A549 (cell line): ENCODE measurements at regions not wholly inside any gene's neighbourhood (a gene's known extent, or its start where the extent isn't known, plus 50 kb on each side); places are given as distances from the start of the nearest gene placed in this dataset.

Source experiments
- BHLHE40 ChIP-seq: IDR thresholded peaks from 2 replicates; pipeline ENCODE4 v1.6.1; 2012; ENCODE audit warnings: low read depth, low read length, inconsistent platforms
- CEBPB ChIP-seq, 2 experiments: fragments of >200 bp in 1 of 2; sonication (Bioruptor Twin) in 1 of 2; formaldehyde crosslinking in 1 of 2; IDR thresholded peaks; 2 replicates each; pipeline ENCODE4 v1.6.1; 2012 to 2016
- HOXA7 ChIP-seq: fragments of 250-450 bp; sonication (Bioruptor Pico); IDR thresholded peaks from 2 replicates; pipeline ENCODE4 v1.5.0; 2020; ENCODE audit warnings: mild to moderate bottlenecking, moderate library complexity
- KDM1A ChIP-seq: fragments of 200-600 bp; sonication (generic); IDR thresholded peaks from 2 replicates; pipeline ENCODE4 v1.6.1; 2016; ENCODE audit warnings: low read depth, mild to moderate bottlenecking
- MAFK ChIP-seq: fragments of 450-650 bp; IDR thresholded peaks from 2 replicates; pipeline ENCODE4 v1.6.1; 2014; ENCODE audit not compliant: partially characterized antibody
- NFE2L2 ChIP-seq: fragments of 150-350 bp; conservative IDR thresholded peaks from 2 replicates; pipeline ENCODE4 v1.6.1; 2014; ENCODE audit warnings: low read length
- NPAS2 ChIP-seq: fragments of 250-450 bp; sonication (Bioruptor Pico); IDR thresholded peaks from 2 replicates; pipeline ENCODE4 v1.8.0; 2022; ENCODE audit warnings: mild to moderate bottlenecking, moderate library complexity, borderline replicate concordance
- NR3C1 ChIP-seq: fragments of >200 bp; sonication (Bioruptor Twin); formaldehyde crosslinking; IDR thresholded peaks from 3 replicates; pipeline ENCODE4 v1.6.1; 2017
- POLR2A ChIP-seq: IDR thresholded peaks from 2 replicates; pipeline ENCODE4 v1.6.1; 2012; ENCODE audit warnings: mild to moderate bottlenecking, low read length
- POLR2AphosphoS2 ChIP-seq: conservative IDR thresholded peaks from 2 replicates; pipeline ENCODE4 v1.6.1; 2012; ENCODE audit warnings: low read length, improper control_type of control experiment, inconsistent platforms
- RFX5 ChIP-seq: fragments of 450-650 bp; IDR thresholded peaks from 2 replicates; pipeline ENCODE4 v1.7.1; 2014; ENCODE audit warnings: antibody characterized with exemption, mild to moderate bottlenecking, moderate library complexity
- SMC3 ChIP-seq: fragments of >200 bp; sonication (Bioruptor Twin); formaldehyde crosslinking; IDR thresholded peaks from 3 replicates; pipeline ENCODE4 v1.6.1; 2018; ENCODE audit warnings: inconsistent platforms
- TF ChIP-seq, protein P1 (sequence below): fragments of >200 bp; sonication (Bioruptor Twin); formaldehyde crosslinking; IDR thresholded peaks from 3 replicates; pipeline ENCODE4 v1.5.1; 2016
- TF ChIP-seq, protein P2 (sequence below): IDR thresholded peaks from 2 replicates; pipeline ENCODE4 v1.6.1; 2012

DNA sequence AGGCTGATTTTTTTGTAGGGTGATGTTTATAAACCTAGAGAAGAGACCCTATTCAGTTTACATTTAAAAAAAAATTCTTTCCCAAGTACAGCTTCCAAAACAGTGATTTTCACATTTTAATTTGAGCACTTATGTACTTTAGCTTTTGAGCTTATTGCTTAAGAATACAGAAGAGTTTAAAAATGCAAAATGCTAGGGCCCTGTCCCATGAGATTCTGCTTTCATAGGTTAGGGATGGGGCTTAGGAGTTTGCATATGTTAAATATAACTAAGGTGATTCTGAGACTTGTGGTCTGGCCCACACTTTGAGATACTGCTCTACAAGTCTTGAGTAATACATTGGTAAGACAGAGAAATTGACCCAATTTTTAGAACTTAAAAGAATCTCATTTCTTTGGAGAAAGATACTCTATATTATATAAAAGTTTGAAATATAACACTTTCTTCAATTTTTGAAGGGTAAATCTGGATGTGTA lies 137.3 kb upstream of the CWC22 start:
- TF ChIP-seq NFE2L2, result no peak
- TF ChIP-seq POLR2A, result no peak
- TF ChIP-seq, protein P1, sequence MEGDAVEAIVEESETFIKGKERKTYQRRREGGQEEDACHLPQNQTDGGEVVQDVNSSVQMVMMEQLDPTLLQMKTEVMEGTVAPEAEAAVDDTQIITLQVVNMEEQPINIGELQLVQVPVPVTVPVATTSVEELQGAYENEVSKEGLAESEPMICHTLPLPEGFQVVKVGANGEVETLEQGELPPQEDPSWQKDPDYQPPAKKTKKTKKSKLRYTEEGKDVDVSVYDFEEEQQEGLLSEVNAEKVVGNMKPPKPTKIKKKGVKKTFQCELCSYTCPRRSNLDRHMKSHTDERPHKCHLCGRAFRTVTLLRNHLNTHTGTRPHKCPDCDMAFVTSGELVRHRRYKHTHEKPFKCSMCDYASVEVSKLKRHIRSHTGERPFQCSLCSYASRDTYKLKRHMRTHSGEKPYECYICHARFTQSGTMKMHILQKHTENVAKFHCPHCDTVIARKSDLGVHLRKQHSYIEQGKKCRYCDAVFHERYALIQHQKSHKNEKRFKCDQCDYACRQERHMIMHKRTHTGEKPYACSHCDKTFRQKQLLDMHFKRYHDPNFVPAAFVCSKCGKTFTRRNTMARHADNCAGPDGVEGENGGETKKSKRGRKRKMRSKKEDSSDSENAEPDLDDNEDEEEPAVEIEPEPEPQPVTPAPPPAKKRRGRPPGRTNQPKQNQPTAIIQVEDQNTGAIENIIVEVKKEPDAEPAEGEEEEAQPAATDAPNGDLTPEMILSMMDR, result no peak
- TF ChIP-seq POLR2AphosphoS2, result no peak
- no peak for TF ChIP-seq CEBPB (IDR thresholded peaks at IDR 0.05)
- TF ChIP-seq, protein P2, sequence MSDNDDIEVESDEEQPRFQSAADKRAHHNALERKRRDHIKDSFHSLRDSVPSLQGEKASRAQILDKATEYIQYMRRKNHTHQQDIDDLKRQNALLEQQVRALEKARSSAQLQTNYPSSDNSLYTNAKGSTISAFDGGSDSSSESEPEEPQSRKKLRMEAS, result no peak
- no peak for TF ChIP-seq SMC3
- no peak for TF ChIP-seq MAFK
- no peak for TF ChIP-seq BHLHE40
- TF ChIP-seq RFX5, result no peak
- TF ChIP-seq NR3C1, result no peak
- no peak for TF ChIP-seq HOXA7
- no peak for TF ChIP-seq KDM1A
- no peak for TF ChIP-seq NPAS2 (CRISPR knock-in tag)
